HG02885 (cell line): ENCODE measurements at regions not wholly inside any gene's neighbourhood (a gene's known extent, or its start where the extent isn't known, plus 50 kb on each side); places are given as distances from the start of the nearest gene placed in this dataset.
A peak's percentile ranks its signal among the peaks of the same experiment; 100 is the strongest.
"Not testable (repeated sequence)": the region's sequence is repeated elsewhere in the genome, so short reads cannot be mapped to it uniquely, and the experiment has no call there.

ENCODE experiments used
- ATAC-seq: cut with Tn5 transposase; IDR thresholded peaks from one replicate; pipeline ENCODE4 v1.9.1; 2021; ENCODE audit warnings: mild to moderate bottlenecking; ENCODE audit not compliant: unreplicated experiment, poor library complexity

DNA sequence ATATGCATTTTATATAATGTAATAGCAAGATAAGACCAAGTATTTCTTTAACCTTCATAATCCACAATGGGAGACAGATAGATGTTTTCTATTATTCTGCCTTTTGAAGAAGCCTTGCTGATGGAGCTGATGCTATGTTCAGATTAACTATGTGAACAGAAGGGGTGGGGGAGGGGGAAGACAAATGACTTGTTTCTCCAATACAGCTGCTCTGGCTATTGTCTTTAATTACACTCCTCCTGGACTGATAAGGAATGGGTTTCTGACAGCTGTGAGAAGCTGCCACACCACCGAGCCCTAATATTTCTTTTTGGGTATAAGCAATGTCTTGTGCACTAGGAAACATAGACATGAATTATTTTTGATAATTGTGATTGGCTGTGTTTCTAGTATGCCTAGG lies 62.0 kb downstream of the CAVIN4 start:
- no peak for ATAC-seq

DNA sequence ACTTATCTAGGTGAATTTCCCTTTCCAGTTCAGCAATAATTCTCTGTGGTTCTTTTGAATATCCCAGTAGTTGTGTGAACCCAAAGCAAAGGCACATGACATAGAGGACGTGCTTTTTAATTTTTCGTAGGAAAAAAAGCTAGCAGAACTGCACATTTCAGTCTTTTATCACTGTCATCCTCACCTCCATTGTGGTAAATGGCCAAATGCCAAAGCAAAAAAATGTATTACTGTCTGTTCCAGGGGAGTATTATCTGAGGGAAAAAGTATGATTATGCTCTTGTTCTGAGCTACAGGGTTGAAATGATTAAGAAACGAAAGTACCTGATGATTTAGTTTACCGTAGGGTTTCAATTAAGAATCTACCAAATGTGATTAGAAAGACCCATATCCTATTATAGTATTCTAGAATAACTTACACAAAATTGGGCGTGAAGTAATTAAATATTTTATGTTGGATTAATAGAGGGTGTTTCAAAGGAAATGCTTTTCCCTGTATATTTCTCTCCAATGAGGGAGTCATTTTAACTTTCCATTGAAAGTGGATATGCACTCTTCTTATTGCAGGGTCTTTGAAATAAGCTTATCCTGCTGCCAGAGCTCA lies 62.7 kb downstream of the CAVIN4 start:
- ATAC-seq = no peak

DNA sequence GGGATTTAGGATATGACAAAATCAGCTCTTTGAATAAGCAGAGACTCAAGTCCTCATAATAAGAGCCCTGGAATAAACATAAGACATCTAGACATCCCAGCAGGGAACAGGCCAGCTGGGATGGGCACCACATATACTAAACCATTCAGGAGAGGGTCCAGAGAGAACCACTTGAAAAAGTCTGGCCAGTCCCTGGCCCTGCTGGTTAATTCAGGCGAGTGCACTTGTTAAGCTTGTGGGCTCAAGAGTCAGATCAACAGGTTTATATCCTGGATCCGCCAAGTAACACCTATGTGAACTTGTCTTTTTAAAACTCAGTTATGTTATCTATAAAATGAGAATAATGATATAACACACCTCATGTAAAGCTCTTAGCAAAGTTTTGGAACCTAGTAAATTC lies 63.3 kb downstream of the CAVIN4 start:
- ATAC-seq = no peak

DNA sequence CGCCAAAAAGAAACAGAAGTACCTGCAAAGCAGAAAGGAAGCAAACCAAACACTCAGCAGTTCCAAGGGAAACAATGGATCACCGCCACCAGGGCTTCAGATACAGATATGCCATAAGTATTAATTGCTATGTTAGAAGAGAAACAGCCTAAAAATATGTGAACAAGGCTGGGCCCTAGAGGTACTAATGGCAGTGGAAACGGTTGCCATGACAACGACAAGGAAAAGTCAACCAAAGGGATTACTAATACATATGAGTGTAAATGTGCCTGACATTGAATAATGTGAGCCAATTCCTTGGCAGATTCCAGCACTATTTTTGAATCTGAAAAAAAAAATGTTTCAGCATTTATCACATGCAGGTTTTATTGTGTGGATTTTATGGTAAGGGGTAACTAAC lies 75.0 kb downstream of the CAVIN4 start:
- ATAC-seq = no peak

DNA sequence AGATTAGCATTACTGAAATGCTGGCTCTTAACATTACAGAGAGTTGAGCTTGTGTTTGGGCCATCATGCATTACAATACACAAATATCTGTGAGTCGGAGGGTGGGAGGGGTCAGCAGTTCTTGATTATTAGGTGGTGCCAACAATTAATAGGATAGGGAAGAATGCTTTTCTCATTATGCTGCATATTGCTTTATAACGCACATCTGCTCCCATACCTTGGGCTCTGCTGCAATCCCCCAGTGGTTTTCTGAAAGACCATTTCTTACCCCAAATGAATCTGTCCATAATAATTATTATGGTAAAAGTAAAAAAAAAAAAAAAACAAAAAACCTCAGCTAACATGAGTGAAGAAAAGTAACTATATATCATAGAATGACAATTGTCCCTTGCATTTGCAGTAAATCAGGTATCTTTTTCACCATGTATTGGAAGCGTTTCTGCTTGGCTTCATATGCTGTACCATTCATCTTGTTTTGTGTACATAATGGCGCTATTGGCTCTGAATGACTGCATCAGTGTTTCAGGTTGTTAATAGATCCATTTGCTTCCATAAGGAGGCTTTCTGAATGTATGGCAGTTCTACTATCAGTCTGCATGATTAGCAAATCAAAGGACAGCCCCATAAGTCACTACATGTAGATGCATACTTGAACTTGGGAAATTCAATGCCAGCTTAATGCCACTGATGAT lies 75.9 kb downstream of the CAVIN4 start:
- ATAC-seq = no peak

DNA sequence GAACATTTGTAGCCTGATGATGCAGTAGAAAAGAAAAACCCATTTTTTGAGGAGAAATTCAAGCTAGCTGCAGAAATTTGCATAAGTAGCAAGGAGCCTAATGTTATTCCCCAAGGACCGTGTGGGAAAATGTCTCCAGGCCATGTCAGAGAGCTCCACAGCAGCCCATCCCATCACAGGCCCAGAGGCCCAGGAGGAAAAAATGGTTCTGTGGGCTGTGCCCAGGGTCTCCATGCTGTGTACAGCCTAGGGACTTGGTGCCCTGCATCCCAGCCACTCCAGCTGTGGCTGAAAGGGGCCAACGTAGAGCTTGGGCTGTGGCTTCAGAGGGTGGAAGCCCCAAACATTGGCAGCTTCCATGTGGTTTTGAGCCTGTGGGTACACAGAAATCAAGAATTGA lies 79.0 kb downstream of the CAVIN4 start:
- not testable (repeated sequence) for ATAC-seq

DNA sequence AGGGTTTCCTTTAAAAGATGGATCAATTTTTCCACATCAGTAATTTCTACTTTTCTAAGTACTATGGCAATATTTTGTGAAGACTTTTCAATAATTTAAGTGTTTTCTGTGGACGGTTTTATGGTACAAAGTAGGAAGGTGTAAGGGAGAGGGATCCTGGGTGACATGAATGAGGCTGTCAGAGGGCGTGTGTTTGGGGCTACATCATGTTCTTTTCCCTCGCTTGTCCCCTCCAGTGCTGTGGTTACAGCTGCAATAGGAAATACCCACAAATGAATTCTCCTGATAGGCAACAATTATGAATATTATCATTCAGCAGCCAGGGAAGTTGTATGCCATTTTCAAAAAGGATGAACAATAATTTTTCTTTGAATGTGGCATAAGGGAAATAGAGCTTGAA lies 83.8 kb downstream of the CAVIN4 start:
- ATAC-seq = no peak

DNA sequence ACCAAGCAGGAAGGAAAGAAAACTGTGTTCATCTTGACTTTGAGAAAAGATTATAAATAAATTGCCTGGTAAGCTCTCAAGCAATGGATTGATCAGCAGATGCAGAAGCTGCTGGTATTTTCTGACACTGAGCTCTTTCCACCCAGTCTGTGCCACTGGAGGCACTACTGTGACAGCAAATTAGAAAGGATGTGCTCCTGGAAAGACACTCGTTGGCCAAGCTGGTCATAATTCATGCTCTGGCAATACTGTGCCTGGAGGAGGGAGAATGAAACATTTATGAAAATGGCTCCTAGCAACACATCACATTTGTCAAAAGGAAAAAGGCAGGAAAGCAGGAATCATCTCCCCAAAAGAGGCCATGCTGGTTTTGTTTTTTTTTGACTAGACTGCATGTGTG lies 84.2 kb downstream of the CAVIN4 start:
- no peak for ATAC-seq

DNA sequence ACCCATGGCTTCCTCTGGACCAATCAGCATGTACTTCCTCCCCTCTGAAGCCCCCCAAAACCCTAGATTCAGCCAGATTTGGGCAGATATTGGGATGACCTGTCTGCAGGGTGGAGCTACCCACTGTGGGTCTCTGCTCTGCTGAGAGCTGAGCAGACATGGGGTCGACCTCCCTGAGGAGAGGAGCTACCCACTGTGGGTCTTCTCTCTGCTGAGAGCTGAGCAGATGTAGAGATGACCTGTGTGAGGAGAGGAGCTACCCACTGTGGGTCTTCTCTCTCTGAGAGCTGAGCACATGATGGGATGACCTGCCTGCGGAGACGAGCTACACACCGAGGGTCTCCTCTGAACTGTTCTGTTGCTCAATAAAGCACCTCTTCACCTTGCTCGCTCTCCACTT lies 89.6 kb downstream of the CAVIN4 start:
- ATAC-seq = no peak

DNA sequence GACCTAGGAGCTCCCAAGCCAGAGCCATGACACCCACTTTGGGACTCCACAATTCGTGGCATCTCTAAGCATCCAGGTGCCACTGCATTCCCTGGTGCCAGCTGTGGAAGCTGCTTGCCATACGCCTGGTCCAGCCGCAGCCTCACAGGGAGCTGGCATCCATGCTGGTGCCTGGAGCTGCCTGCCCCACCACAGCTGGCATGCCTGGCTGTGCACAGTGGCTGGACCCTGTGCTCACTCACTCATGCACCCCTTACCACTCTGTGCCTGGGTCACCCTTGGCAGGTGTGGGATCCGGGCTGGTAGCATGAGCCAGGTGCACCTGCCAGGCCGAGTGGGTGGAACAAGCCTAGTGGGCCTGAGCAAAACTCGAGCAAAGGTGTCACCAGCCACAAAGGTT lies 90.1 kb downstream of the CAVIN4 start:
- ATAC-seq = no peak

DNA sequence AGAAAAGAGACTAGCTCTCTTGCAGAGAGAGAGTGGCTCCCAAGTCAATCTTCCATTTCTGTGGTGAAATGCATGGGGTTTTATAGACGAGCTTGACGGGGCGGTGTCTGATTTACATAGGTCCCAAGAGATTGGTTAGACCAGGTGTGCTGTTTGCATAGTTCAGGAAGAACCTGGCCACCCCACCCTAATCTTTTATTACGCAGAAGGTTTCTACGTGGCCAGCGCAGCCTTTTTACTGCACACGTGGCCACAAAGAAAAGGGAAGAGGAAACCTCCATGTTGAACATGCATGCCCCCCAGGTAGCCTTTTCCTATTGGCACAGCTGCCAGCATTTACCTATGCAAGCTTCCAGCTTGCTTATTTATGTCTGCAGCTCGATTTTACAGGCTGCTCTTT lies 92.1 kb downstream of the CAVIN4 start:
- ATAC-seq = no peak

DNA sequence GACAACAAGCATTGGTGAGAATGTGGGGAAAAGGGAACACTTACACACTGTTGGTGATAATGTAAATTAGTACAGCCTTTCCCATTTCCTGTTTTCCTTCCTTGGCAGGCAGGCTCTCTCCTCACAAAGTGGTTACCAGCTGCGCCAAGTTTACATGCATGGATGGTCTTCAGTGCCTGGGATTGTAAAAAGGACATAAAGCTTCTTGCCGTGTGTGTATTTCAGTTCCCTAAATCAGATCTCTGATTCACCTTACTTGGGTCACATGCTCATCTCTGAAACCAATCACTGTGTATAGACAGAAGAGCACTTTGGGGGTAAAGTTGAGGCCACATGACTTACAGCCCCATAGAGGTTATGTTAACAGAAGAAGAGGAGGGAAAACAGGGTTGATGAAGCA lies 92.8 kb downstream of the CAVIN4 start:
- peak; percentile 88 for ATAC-seq

DNA sequence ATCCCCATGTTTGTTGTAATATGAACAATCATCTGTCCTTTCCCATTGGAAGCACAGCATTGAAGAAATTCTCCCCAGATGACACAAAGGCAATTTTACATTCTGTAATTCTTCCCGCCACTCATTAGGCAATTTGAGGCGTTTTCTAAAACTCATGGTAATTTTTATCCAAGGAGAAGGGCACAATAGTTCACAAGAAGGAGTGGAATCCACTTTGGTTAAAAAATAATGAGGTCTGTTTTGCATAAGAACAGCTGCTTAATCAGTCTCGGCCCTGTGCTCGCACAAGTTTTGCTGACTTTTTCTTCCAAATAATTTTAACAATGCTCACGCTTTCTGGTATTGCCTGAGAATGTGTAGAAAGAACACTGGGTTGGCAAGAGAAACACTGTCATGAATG lies 94.0 kb downstream of the CAVIN4 start:
- no peak for ATAC-seq

DNA sequence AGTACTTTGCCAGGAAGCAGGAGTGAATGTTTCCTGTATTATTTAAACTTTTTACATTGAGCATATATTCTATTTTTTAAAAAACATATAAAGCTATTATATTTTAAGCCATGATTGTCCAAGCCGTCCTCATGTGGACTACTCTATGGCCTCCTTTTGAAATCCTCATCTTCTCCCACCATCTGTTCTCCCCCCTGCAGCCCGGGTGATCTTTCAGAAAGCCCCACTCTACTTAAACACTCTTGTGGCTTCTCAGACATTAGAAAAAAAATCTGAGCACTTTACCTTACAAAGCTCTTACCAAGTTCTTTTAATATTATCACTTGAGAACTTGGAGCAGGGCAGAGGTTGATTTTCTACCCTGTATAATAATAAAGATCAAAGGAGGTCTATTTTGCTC lies 95.4 kb downstream of the CAVIN4 start:
- no peak for ATAC-seq

DNA sequence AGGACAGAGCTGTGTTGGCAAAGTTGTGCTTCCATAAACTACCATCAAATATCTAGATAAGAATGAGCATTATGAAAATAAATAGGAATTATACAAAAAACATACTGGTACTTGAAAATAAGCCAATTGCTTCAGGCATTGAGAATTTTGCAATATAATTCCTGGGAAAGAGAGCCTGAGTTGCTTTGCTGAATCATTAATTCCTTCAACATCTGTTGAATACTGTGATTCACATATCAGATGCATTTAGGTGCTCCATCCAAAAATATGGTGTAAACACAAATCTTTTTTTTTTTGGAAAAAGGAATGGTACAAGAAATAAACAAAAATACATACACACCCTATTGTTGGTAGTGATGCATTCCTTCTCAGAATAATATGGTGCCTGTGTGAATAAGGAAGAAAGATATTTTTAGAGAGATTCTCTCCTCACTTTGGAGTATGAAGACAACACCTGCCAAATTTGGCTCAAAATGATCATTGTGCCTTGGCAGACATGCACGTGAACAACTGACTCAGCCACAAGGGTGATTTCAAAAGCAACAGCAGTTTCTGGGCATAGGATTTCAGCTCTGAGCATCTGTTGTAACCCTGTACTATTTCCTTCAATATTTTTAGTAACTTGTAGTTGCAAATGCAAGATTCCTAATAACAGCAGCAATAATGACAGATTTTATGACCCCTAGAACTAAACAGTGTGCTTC lies 96.7 kb downstream of the CAVIN4 start:
- ATAC-seq = no peak

DNA sequence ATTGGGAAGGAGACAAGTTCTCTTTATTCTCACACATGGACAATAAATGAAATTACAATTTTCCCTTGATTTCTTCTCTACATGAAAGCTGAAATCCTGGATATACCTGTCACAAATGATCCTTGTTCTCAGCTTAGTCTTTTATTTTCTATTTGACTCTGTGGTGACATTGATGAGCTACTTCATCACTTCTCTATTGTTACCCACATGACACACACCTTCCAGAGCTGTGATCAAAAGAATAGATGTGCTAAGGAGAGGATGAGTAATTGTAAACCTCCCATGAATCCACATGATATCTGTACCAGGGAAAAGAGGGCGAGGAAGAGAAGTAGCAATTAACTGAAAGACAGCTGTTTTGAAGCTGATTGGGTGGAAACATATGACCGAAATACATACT lies 102.0 kb downstream of the CAVIN4 start:
- ATAC-seq = no peak

DNA sequence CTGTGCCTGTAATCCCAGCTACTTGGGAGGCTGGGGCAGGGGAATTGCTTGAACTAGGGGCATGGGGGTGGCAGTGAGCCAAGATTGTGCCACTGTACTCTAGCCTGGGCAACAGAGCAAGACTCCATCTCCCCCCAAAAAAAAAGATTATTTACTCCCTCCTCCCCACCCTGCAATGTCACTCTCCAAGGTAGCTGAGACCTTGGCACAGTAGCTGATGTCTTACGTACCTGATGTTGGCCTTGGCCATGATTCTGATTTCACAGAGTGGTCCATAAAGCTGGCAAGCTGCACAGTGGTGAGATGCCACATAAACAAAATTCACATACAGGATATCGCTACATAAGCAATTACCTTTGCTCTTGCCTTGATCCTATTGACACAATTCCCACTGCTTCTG lies 108.5 kb downstream of the CAVIN4 start:
- no peak for ATAC-seq

DNA sequence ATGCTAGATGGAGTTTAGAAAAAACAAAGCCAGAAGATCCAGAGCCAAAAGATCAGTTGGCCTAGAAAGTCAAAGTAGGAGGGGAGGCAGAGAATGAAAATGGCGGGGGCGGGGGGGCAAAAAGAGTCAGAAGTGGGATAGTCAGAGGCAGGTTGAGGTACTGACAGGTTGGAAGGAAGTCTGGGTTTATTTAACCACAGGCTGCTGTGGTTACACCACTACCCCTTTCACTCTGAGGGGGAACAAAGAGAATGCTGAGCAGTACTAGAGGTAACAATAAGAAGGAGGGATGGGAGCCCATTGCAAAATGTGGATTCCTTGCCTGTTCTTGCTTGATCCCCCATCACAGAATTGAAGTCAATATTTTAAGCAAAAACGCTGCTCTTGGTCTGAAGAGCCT lies 111.8 kb downstream of the CAVIN4 start:
- ATAC-seq = peak; percentile 77

DNA sequence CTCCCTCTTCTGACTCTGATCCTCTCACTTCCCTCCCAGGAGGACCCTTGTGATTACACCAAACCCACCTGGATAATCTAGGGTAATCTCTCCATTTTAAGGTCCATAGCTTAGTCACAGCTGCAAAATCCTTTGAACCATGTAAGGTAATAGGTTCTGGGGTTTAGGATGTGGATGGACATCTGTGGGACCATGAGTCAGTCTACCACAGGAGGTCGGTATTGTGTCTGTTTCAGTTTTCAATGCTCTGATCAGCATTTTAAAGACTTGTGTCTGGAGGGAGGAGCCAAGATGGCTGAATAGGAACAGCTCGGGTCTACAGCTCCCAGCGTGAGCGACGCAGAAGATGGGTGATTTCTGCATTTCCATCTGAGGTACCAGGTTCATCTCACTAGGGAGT lies 112.6 kb downstream of the CAVIN4 start:
- no peak for ATAC-seq

DNA sequence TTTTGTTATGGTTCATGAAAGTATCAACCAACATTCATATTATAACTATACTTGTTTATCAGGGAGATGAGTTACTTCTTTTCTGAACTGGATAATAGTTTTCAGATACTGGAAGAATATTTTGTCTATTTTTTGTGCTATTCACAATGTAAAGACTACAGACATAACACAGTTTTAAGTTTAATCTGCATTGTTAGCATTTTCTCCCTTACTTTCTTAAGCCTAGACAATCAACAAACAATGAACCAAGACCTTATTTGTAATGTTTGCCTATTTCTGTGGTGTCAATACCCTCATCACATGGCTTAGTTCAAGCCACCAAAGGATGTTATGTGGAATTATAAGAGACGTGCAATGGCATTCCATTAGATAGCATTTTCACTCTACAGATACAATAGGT lies 119.5 kb downstream of the CAVIN4 start:
- ATAC-seq = no peak

DNA sequence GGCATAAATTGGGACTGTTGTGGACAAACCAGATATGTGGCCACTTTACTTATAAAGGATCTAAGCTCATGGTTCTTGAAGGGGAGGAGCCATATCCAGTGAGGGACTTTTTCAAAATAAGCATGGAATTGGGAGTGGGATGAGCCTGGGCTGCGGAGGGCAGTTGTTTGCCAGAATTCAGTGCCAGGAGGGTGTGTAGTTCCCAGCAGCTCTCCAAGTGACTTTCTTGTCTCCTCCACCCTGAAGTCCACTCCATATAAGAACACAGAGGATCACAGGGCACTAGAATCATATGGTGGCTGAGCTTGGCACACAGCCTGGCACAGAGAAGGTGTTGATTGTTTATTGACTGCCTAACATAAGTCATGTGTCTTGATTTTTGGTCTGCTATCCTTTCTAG lies 121.1 kb downstream of the CAVIN4 start:
- ATAC-seq = no peak

DNA sequence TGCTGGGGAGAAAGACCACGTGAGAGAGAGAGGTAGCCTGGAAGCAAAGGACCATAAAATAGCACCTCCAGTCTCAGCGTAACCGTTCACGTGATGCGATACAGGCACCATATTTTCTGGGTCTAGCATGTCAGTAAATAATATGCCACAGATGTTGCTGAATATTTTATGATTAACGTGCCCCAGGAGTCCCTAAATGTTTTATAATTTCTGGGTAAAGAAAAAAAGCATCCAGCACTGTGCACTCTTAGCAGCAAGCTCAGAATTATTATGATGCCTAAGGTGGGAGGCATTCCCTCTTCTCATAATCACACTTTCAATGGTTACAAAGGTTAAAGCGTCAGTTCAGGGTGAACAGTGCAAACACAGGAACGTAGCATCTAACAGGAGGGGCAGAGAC lies 121.8 kb downstream of the CAVIN4 start:
- no peak for ATAC-seq
